ENCODE measurements at regions not wholly inside any gene's neighbourhood (a gene's known extent, or its start where the extent isn't known, plus 50 kb on each side); places are given as distances from the start of the nearest gene placed in this dataset.

GRCh38 chr1:193588311-193589082, 402.1 kb upstream of the B3GALT2 start:
- H3K36me3 ChIP-seq = no peaks in the 10 kb centered on the region
- WGBS, 2 donors = 50 to 55% methylated on average over 8 of the region's 8 CpGs
- no peak overlapping the region for H3K27ac ChIP-seq

GRCh38 chr1:193584731-193585239, 398.4 kb upstream of the B3GALT2 start:
- peaks cover 0 to 14% of the 10 kb centered on the region in 2 donors for H3K4me1 ChIP-seq
- no peak overlapping the region for H3K27ac ChIP-seq
- WGBS, 2 donors = 67 to 72% methylated on average over 2 of the region's 2 CpGs
- H3K4me3 ChIP-seq (replicated peaks in 1 of 3) = no peak overlapping the region
- intact Hi-C loops (cut with DNase I) = no loop called here
- no peaks in the 10 kb centered on the region for H3K36me3 ChIP-seq
- H3K9me3 ChIP-seq = no peaks in the 10 kb centered on the region
- DNase-seq = no peak
- no peak for TF ChIP-seq POLR2A (IDR thresholded peaks at IDR 0.05)
- no peak for TF ChIP-seq CTCF (IDR thresholded peaks at IDR 0.05)
- no peaks in the 10 kb centered on the region for H3K27me3 ChIP-seq

More at GRCh38 chr1:193588311-193589082, 402.1 kb upstream of the B3GALT2 start:
- Histone ChIP-seq H3K4me3 (replicated peaks in 1 of 3) (no peak overlapping the region), H3K4me1 (peaks cover 0 to 18% of the 10 kb centered on the region in 2 donors), H3K9me3 (no peaks in the 10 kb centered on the region), H3K27me3 (no peaks in the 10 kb centered on the region)
- DNase-seq = peak in 1 of 2 donors; percentile 7
- intact Hi-C loops (cut with DNase I) = no loop called here
- TF ChIP-seq POLR2A (IDR thresholded peaks at IDR 0.05) (no peak), CTCF (IDR thresholded peaks at IDR 0.05) (no peak)

DNA sequence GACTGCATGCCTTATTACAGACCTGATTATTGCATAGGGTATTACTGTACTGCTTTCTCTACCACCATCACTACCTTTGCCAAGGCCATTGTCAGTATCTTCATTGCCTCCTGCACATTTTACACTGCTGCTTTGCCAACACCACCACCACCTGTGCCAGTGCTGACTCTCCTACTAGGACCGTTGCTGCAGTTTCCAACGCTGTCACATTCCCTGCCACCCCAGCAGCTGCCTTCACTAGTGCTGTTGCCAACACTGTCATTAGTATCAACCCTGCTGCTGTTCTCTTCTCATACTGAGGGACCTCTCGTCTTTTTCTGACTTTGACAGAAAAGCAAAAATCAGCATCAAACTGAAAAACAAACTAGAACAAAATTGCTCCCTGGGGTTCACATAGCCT, 394.9 kb upstream of the B3GALT2 start:
- no peak for TF ChIP-seq CTCF (IDR thresholded peaks at IDR 0.05)
- TF ChIP-seq POLR2A (IDR thresholded peaks at IDR 0.05) = no peak
- no peak overlapping the region for H3K4me3 ChIP-seq (replicated peaks in 1 of 3)
- no peaks in the 10 kb centered on the region for H3K27me3 ChIP-seq
- WGBS, 2 donors = 82 to 90% methylated on average over 3 of the region's 3 CpGs
- no peaks in the 10 kb centered on the region for H3K9me3 ChIP-seq
- H3K36me3 ChIP-seq = no peaks in the 10 kb centered on the region
- no peak for DNase-seq
- H3K4me1 ChIP-seq = no peaks in the 10 kb centered on the region
- no peak overlapping the region for H3K27ac ChIP-seq
- intact Hi-C loops (cut with DNase I) = no loop called here

GRCh38 chr1:193580419-193580818, 394.0 kb upstream of the B3GALT2 start:
- 90 to 95% methylated on average over 3 of the region's 3 CpGs for WGBS, 2 donors
- Histone ChIP-seq H3K27ac (no peak overlapping the region), H3K4me1 (no peaks in the 10 kb centered on the region), H3K36me3 (no peaks in the 10 kb centered on the region), H3K4me3 (replicated peaks in 1 of 3) (no peak overlapping the region), H3K9me3 (no peaks in the 10 kb centered on the region), H3K27me3 (no peaks in the 10 kb centered on the region)
- no peak for DNase-seq
- intact Hi-C loops (cut with DNase I) = no loop called here
- TF ChIP-seq CTCF (IDR thresholded peaks at IDR 0.05) (no peak), POLR2A (IDR thresholded peaks at IDR 0.05) (no peak)

DNA sequence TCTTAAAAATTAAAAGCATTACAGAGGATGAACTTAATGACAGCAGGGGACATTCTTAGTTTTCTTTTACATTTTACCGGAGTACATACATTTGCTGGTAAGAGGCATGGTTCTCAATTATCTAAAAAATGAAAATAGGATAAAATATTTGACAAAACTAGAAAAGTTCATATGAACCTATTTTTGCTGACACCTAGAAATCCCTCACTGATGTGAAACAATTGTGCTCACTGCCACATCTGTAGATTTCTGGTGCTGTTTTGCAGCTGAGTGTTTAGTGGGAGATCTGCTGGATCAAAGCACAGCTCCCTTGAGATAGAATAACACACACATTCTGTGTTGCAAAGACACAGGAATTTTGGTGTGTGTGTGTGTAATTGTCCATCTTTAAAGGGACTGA, 392.9 kb upstream of the B3GALT2 start:
- Histone ChIP-seq H3K27me3 (no peaks in the 10 kb centered on the region), H3K9me3 (no peaks in the 10 kb centered on the region), H3K4me3 (replicated peaks in 1 of 3) (no peak overlapping the region), H3K27ac (no peak overlapping the region), H3K4me1 (no peaks in the 10 kb centered on the region), H3K36me3 (no peaks in the 10 kb centered on the region)
- DNase-seq = no peak
- intact Hi-C loops (cut with DNase I) = no loop called here
- 95 to 98% methylated on average over 1 of the region's 1 CpG for WGBS, 2 donors
- TF ChIP-seq POLR2A (IDR thresholded peaks at IDR 0.05) = no peak
- TF ChIP-seq CTCF (IDR thresholded peaks at IDR 0.05) = no peak

Measured in thyroid gland (tissue), 4 donors.